Mesenchymal stem cell (in vitro differentiated cells and primary cell): ENCODE measurements at regions not wholly inside any gene's neighbourhood (a gene's known extent, or its start where the extent isn't known, plus 50 kb on each side); places are given as distances from the start of the nearest gene placed in this dataset.

Experiments
- DNase-seq: peaks from one replicate; pipeline ENCODE4 v3.0.0-alpha.2; 2013
- H2AFZ ChIP-seq: one replicate; pipeline ENCODE4 v1.6.1; 2013; ENCODE audit warnings: low read depth, mild to moderate bottlenecking, control low read depth, inconsistent platforms, low read length, moderate library complexity
- H2AK5ac ChIP-seq: 2 replicates; pipeline ENCODE4 v1.6.1; 2013; ENCODE audit warnings: low read length, moderate library complexity, mild to moderate bottlenecking, inconsistent platforms; ENCODE audit not compliant: severe bottlenecking
- H2BK120ac ChIP-seq: one replicate; pipeline ENCODE4 v1.6.1; 2013; ENCODE audit warnings: low read depth, mild to moderate bottlenecking, inconsistent platforms, low read length, moderate library complexity
- H2BK12ac ChIP-seq, 2 experiments: one replicate each; pipeline ENCODE4 v1.6.1; 2013; ENCODE audit warnings: inconsistent platforms in 2 of 2, low read length in 2 of 2, mild to moderate bottlenecking in 2 of 2, moderate library complexity in 2 of 2, control low read depth in 1 of 2
- H2BK15ac ChIP-seq: one replicate; pipeline ENCODE4 v1.6.1; 2013; ENCODE audit warnings: mild to moderate bottlenecking, low read depth, inconsistent platforms; ENCODE audit not compliant: poor library complexity, severe bottlenecking
- H2BK5ac ChIP-seq: 2 replicates; pipeline ENCODE4 v1.6.1; 2013; ENCODE audit warnings: low read depth, mild to moderate bottlenecking, low read length, control low read depth, inconsistent platforms; ENCODE audit not compliant: poor library complexity, severe bottlenecking
- H3K14ac ChIP-seq, 2 experiments: one replicate each; pipeline ENCODE4 v1.6.1; 2013; ENCODE audit warnings: inconsistent platforms in 2 of 2, low read length in 2 of 2, control low read depth in 1 of 2, mild to moderate bottlenecking in 1 of 2, moderate library complexity in 1 of 2
- H3K18ac ChIP-seq, 2 experiments: one replicate each; pipeline ENCODE4 v1.6.1; 2013; ENCODE audit warnings: inconsistent platforms in 2 of 2, low read length in 2 of 2, control low read depth in 1 of 2, low read depth in 1 of 2, mild to moderate bottlenecking in 1 of 2
- H3K23ac ChIP-seq, 2 experiments: one replicate each; pipeline ENCODE4 v1.6.1; 2013; ENCODE audit warnings: inconsistent platforms in 2 of 2, low read length in 2 of 2, mild to moderate bottlenecking in 2 of 2, moderate library complexity in 2 of 2, control low read depth in 1 of 2
- H3K27ac ChIP-seq: 2 replicates; pipeline ENCODE4 v1.5.1; 2013; ENCODE audit warnings: mild to moderate bottlenecking, moderate library complexity, low read length, control low read depth, inconsistent platforms; ENCODE audit not compliant: poor library complexity, severe bottlenecking
- H3K27me3 ChIP-seq, 2 experiments: 2 replicates each; pipeline versions ENCODE4 v1.6.1 to v1.7.0; 2013; ENCODE audit warnings: low read length in 2 of 2, mild to moderate bottlenecking in 2 of 2, moderate library complexity in 2 of 2, control low read depth in 1 of 2, inconsistent platforms in 1 of 2; ENCODE audit not compliant: control insufficient read depth in 1 of 2, insufficient read depth in 1 of 2
- H3K36me3 ChIP-seq, 2 experiments: 2 replicates each; pipeline versions ENCODE4 v1.6.1 to v1.7.0; 2013; ENCODE audit warnings: low read length in 2 of 2, control low read depth in 1 of 2, inconsistent platforms in 1 of 2, low read depth in 1 of 2, mild to moderate bottlenecking in 1 of 2; ENCODE audit not compliant: insufficient read depth in 2 of 2, control insufficient read depth in 1 of 2
- H3K4ac ChIP-seq, 2 experiments: one replicate each; pipeline ENCODE4 v1.6.1; 2013; ENCODE audit warnings: inconsistent platforms in 2 of 2, low read length in 2 of 2, mild to moderate bottlenecking in 2 of 2, moderate library complexity in 2 of 2, control low read depth in 1 of 2, low read depth in 1 of 2
- H3K4me1 ChIP-seq: 2 replicates; pipeline ENCODE4 v1.6.1; 2013; ENCODE audit warnings: low read depth, low read length, control low read depth; ENCODE audit not compliant: control insufficient read depth, insufficient read depth
- H3K4me2 ChIP-seq: 2 replicates; pipeline ENCODE4 v1.6.1; 2013; ENCODE audit warnings: low read length, mild to moderate bottlenecking, inconsistent platforms; ENCODE audit not compliant: poor library complexity, severe bottlenecking
- H3K4me3 ChIP-seq, 2 experiments: 2 replicates each; pipeline versions ENCODE4 v1.5.1 to v1.7.0; 2013; ENCODE audit warnings: low read length in 2 of 2, mild to moderate bottlenecking in 2 of 2, control low read depth in 1 of 2, low read depth in 1 of 2; ENCODE audit not compliant: insufficient read depth in 1 of 2
- H3K79me1 ChIP-seq: replicated peaks from 2 replicates; pipeline ENCODE4 v1.6.1; 2013; ENCODE audit warnings: mild to moderate bottlenecking, control low read depth, low read length, inconsistent platforms; ENCODE audit not compliant: poor library complexity, severe bottlenecking
- H3K9ac ChIP-seq: 2 replicates; pipeline ENCODE4 v1.7.0; 2013; ENCODE audit warnings: mild to moderate bottlenecking, low read length, moderate library complexity
- H3K9me3 ChIP-seq: 2 replicates; pipeline ENCODE4 v1.7.0; 2013; ENCODE audit warnings: mild to moderate bottlenecking, low read length; ENCODE audit not compliant: control insufficient read depth
- H4K8ac ChIP-seq: one replicate; pipeline ENCODE4 v1.6.1; 2013; ENCODE audit warnings: inconsistent platforms, mild to moderate bottlenecking, low read length, moderate library complexity
- H4K91ac ChIP-seq: one replicate; pipeline ENCODE4 v1.6.1; 2013; ENCODE audit warnings: mild to moderate bottlenecking, low read length, inconsistent platforms
- WGBS: methylation state at CpG from one replicate; pipeline ENCODE4 v1.1.7; 2013; ENCODE audit warnings: mixed read lengths; 5-methylcytosine and 5-hydroxymethylcytosine counted together

DNA sequence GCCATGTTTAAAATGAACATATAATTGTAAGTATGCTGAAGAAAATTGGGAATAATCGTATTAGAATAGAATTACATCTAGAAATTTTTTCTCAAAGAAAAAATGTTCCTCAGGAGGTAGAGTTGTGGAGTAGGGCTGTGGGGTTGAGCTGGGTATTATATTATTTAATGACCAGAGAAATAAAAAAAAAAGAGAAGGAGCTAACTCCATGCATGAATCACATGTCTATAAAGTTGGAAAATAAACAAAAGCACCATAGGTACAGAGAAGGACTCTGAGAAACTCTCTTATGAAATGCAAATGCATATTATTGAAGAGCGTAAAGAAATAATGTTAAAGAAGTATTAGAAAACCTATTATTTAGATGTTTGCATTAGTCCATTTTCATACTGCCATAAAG is 405.5 kb downstream of the EFNB2 start:
- Histone ChIP-seq H3K23ac (no peak overlapping the region), H3K4me1 (peaks cover 1% of the 10 kb centered on the region), H2BK15ac (no peak overlapping the region), H3K4ac (no peak overlapping the region), H3K27ac (no peak overlapping the region), H3K36me3 (no peaks in the 10 kb centered on the region), H2AFZ (no peak overlapping the region), H4K8ac (no peak overlapping the region), H2BK120ac (no peak overlapping the region), H3K27me3 (no peaks in the 10 kb centered on the region), H3K4me3 (no peak overlapping the region), H4K91ac (no peak overlapping the region), H2BK12ac (no peak overlapping the region), H3K4me2 (no peak overlapping the region), H3K9me3 (peaks cover 3% of the 10 kb centered on the region), H2BK5ac (no peak overlapping the region), H3K79me1 (no peaks in the 10 kb centered on the region), H2AK5ac (no peak overlapping the region), H3K9ac (no peak overlapping the region), H3K14ac (no peak overlapping the region), H3K18ac (no peak overlapping the region)
- no CpG with 5 or more reads among the region's 2 CpGs for WGBS
- DNase-seq: no peak

DNA sequence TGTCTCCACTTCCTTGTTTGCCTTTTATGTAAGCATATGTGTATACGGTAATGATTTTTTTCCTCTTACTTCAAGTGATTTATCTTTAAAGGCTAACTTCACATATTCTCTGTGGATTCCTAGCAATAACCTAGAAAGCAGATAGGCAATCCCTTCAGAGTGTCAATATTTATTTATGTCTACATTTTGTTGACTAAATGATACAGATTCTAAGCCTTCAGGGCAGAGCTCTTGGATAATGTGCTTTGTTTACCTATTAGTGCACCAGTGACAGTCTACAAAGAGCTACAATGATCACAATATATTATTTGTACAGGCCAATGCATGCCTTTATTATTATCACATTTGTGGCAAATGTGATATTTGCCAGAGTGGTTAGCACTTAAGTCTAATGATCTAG is 406.2 kb downstream of the EFNB2 start:
- WGBS: no CpG with 5 or more reads among the region's 1 CpG
- Histone ChIP-seq H3K18ac (no peak overlapping the region), H3K27ac (no peak overlapping the region), H2BK15ac (no peak overlapping the region), H3K14ac (no peak overlapping the region), H2BK5ac (no peak overlapping the region), H3K27me3 (no peaks in the 10 kb centered on the region), H2AK5ac (no peak overlapping the region), H3K4me2 (no peak overlapping the region), H4K91ac (no peak overlapping the region), H3K23ac (no peak overlapping the region), H3K9me3 (peaks cover 3% of the 10 kb centered on the region), H2BK120ac (no peak overlapping the region), H3K36me3 (no peaks in the 10 kb centered on the region), H3K4me1 (peaks cover 1% of the 10 kb centered on the region), H3K4me3 (no peak overlapping the region), H2BK12ac (no peak overlapping the region), H2AFZ (no peak overlapping the region), H3K9ac (no peak overlapping the region), H3K79me1 (no peaks in the 10 kb centered on the region), H4K8ac (no peak overlapping the region), H3K4ac (no peak overlapping the region)
- no peak for DNase-seq

DNA sequence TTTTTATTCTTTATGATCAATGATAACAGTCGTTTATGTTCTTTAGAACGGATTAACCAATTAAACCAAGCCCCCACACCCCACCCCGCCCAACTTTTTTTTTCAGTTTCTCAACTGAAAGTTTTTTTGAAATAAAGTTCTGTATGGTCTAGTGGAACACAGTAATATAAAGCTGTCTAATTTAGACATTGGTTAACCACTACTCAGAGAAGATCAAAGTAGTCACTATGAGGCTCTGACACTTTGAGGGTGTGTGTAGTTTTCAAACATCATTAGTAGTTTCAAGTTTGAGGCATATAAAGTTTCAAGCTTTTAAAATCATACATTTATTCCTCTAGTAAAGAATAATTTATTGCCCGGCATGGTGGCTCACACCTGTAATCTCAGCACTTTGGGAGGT is 413.2 kb downstream of the EFNB2 start:
- H2AK5ac ChIP-seq: no peak overlapping the region
- H3K23ac ChIP-seq: no peak overlapping the region
- no peaks in the 10 kb centered on the region for H3K4me1 ChIP-seq
- no peak overlapping the region for H3K9ac ChIP-seq
- no peaks in the 10 kb centered on the region for H3K9me3 ChIP-seq
- no peak overlapping the region for H4K8ac ChIP-seq
- no peak overlapping the region for H3K4me2 ChIP-seq
- H2BK120ac ChIP-seq: no peak overlapping the region
- no peaks in the 10 kb centered on the region for H3K79me1 ChIP-seq
- no peak overlapping the region for H3K4me3 ChIP-seq
- H3K27me3 ChIP-seq: no peaks in the 10 kb centered on the region
- no peak overlapping the region for H3K14ac ChIP-seq
- no peak overlapping the region for H3K18ac ChIP-seq
- H2AFZ ChIP-seq: no peak overlapping the region
- H2BK12ac ChIP-seq: no peak overlapping the region
- no peak overlapping the region for H3K4ac ChIP-seq
- no peak overlapping the region for H2BK5ac ChIP-seq
- 100% methylated on average over 1 of the region's 4 CpGs for WGBS
- H3K27ac ChIP-seq: no peak overlapping the region
- no peak overlapping the region for H4K91ac ChIP-seq
- no peak for DNase-seq
- no peak overlapping the region for H2BK15ac ChIP-seq
- H3K36me3 ChIP-seq: no peaks in the 10 kb centered on the region

DNA sequence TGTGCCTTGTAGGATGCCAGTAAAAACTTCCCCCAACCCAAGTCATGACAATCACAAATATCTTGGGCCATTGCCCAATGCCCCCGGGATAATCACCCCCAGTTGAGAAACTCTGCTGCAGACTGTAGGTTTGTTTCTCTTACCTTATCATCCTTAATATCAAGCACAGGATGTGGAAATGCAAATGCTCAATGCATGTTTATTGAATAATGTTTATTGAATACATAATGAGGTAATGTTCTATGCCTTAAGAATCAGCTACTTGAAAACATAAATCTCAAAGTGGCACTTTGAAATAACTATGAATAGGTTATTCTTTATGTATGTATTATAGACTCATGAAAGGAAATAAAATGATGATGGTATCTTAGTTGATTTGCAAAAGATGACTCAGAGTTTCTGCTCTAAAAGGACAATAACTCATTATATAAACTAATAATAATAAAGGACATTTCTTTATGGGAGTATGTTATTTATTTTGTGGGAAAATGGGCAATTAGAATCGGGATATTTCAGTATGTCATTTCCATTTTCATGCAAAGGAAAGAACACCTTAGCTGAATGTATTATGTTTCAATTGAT is 414.2 kb downstream of the EFNB2 start:
- 100% methylated on average over 2 of the region's 2 CpGs for WGBS
- DNase-seq: no peak
- no peak overlapping the region for H3K27ac ChIP-seq

More for the DNA sequence above, 414.2 kb downstream of the EFNB2 start:
- Histone ChIP-seq H3K36me3 (no peaks in the 10 kb centered on the region), H2BK120ac (no peak overlapping the region), H3K9me3 (no peaks in the 10 kb centered on the region), H3K9ac (no peak overlapping the region), H2AFZ (no peak overlapping the region), H4K91ac (no peak overlapping the region), H3K27me3 (no peaks in the 10 kb centered on the region), H3K4me3 (no peak overlapping the region), H3K18ac (no peak overlapping the region), H3K79me1 (no peaks in the 10 kb centered on the region), H3K4me1 (no peaks in the 10 kb centered on the region), H3K14ac (no peak overlapping the region), H2BK12ac (no peak overlapping the region), H2AK5ac (no peak overlapping the region), H3K23ac (no peak overlapping the region), H3K4ac (no peak overlapping the region), H2BK15ac (no peak overlapping the region), H4K8ac (no peak overlapping the region), H2BK5ac (no peak overlapping the region), H3K4me2 (no peak overlapping the region)
